Suprapubic skin (tissue), 3 donors: ENCODE measurements at regions not wholly inside any gene's neighbourhood (a gene's known extent, or its start where the extent isn't known, plus 50 kb on each side); places are given as distances from the start of the nearest gene placed in this dataset.

Source experiments
- CTCF ChIP-seq, 2 donors: fragments of 200-600 bp in 1 of 2; fragments of 450-650 bp in 1 of 2; sonication (generic) in 1 of 2; IDR thresholded peaks; one replicate each; pipeline ENCODE4 v1.5.1; 2016 to 2019; ENCODE audit warnings: antibody characterized with exemption in 2 of 2, mild to moderate bottlenecking in 1 of 2, moderate library complexity in 1 of 2
- EP300 ChIP-seq: sonication (generic); formaldehyde crosslinking; IDR thresholded peaks from one replicate; pipeline ENCODE4 v1.6.1; 2017; ENCODE audit warnings: antibody characterized with exemption
- POLR2A ChIP-seq, 2 donors: fragments of 450-650 bp; IDR thresholded peaks; one replicate each; pipeline ENCODE4 v1.6.1; 2017; ENCODE audit warnings: antibody characterized with exemption in 2 of 2, mild to moderate bottlenecking in 2 of 2, moderate library complexity in 2 of 2

- TF ChIP-seq CTCF (IDR thresholded peaks at IDR 0.05) (no peak), POLR2A (IDR thresholded peaks at IDR 0.05) (no peak), EP300 (no peak)
These were observed 772.2 kb upstream of the CDH10 start for GRCh38 chr5:25416960-25417359.
